ENCODE measurements at regions not wholly inside any gene's neighbourhood (a gene's known extent, or its start where the extent isn't known, plus 50 kb on each side); places are given as distances from the start of the nearest gene placed in this dataset.
"Not testable (repeated sequence)": the region's sequence is repeated elsewhere in the genome, so short reads cannot be mapped to it uniquely, and the experiment has no call there.

- no peaks in the 10 kb centered on the region for H3K27me3 ChIP-seq (ENCODE audit: control insufficient read depth in 1 of 2, insufficient read depth in 2 of 2, low read length in 2 of 2)
- no peak overlapping the region for H3K9ac ChIP-seq (ENCODE audit: low read depth in 1 of 2, low read length in 2 of 2)
- no peaks in the 10 kb centered on the region for H3K4me1 ChIP-seq (ENCODE audit: control insufficient read depth in 1 of 2, insufficient read depth in 2 of 2, low read length in 2 of 2)
- H3K36me3 ChIP-seq (ENCODE audit: control insufficient read depth in 1 of 2, insufficient read depth in 2 of 2, low read length in 2 of 2), result no peaks in the 10 kb centered on the region
- H3K27ac ChIP-seq (ENCODE audit: low read depth, low read length), result no peak overlapping the region
- no peaks in the 10 kb centered on the region for H3K9me3 ChIP-seq (ENCODE audit: control insufficient read depth in 1 of 2, low read length in 2 of 2)
- no peak overlapping the region for H3K4me3 ChIP-seq (ENCODE audit: low read depth in 1 of 2, low read length in 2 of 2)
Observed at GRCh38 chr10:28479927-28480627, 52.8 kb upstream of the WAC start.

GRCh38 chr10:28480628-28480965 lies 52.3 kb upstream of the WAC start:
- Histone ChIP-seq H3K9me3 (ENCODE audit: control insufficient read depth in 1 of 2, low read length in 2 of 2) (no peaks in the 10 kb centered on the region), H3K9ac (ENCODE audit: low read depth in 1 of 2, low read length in 2 of 2) (no peak overlapping the region), H3K27ac (ENCODE audit: low read depth, low read length) (no peak overlapping the region), H3K4me1 (ENCODE audit: control insufficient read depth in 1 of 2, insufficient read depth in 2 of 2, low read length in 2 of 2) (no peaks in the 10 kb centered on the region), H3K4me3 (ENCODE audit: low read depth in 1 of 2, low read length in 2 of 2) (no peak overlapping the region), H3K27me3 (ENCODE audit: control insufficient read depth in 1 of 2, insufficient read depth in 2 of 2, low read length in 2 of 2) (no peaks in the 10 kb centered on the region), H3K36me3 (ENCODE audit: control insufficient read depth in 1 of 2, insufficient read depth in 2 of 2, low read length in 2 of 2) (no peaks in the 10 kb centered on the region)

- not testable (repeated sequence) for H3K9me3 ChIP-seq (ENCODE audit: control insufficient read depth in 1 of 2, low read length in 2 of 2); H3K36me3 ChIP-seq (ENCODE audit: control insufficient read depth in 1 of 2, insufficient read depth in 2 of 2, low read length in 2 of 2); H3K27me3 ChIP-seq (ENCODE audit: control insufficient read depth in 1 of 2, insufficient read depth in 2 of 2, low read length in 2 of 2); H3K9ac ChIP-seq (ENCODE audit: low read depth in 1 of 2, low read length in 2 of 2); H3K4me1 ChIP-seq (ENCODE audit: control insufficient read depth in 1 of 2, insufficient read depth in 2 of 2, low read length in 2 of 2); H3K4me3 ChIP-seq (ENCODE audit: low read depth in 1 of 2, low read length in 2 of 2); H3K27ac ChIP-seq (ENCODE audit: low read depth, low read length)
Observed at GRCh38 chr10:28481346-28481745, 51.6 kb upstream of the WAC start.

- Histone ChIP-seq H3K27me3 (ENCODE audit: control insufficient read depth in 1 of 2, insufficient read depth in 2 of 2, low read length in 2 of 2) (no peaks in the 10 kb centered on the region), H3K4me3 (ENCODE audit: low read depth in 1 of 2, low read length in 2 of 2) (no peak overlapping the region), H3K4me1 (ENCODE audit: control insufficient read depth in 1 of 2, insufficient read depth in 2 of 2, low read length in 2 of 2) (no peaks in the 10 kb centered on the region), H3K9ac (ENCODE audit: low read depth in 1 of 2, low read length in 2 of 2) (no peak overlapping the region), H3K36me3 (ENCODE audit: control insufficient read depth in 1 of 2, insufficient read depth in 2 of 2, low read length in 2 of 2) (no peaks in the 10 kb centered on the region), H3K27ac (ENCODE audit: low read depth, low read length) (no peak overlapping the region), H3K9me3 (ENCODE audit: control insufficient read depth in 1 of 2, low read length in 2 of 2) (no peaks in the 10 kb centered on the region)
Observed at GRCh38 chr10:28481968-28482367, 51.0 kb upstream of the WAC start.
